NCI-H187 (cell line): ENCODE measurements at regions not wholly inside any gene's neighbourhood (a gene's known extent, or its start where the extent isn't known, plus 50 kb on each side); places are given as distances from the start of the nearest gene placed in this dataset.

ENCODE experiments used
- DNase-seq, 2 experiments: peaks; one replicate each; lab custom pipeline; 2025; lab: John Stamatoyannopoulos, UW

DNA sequence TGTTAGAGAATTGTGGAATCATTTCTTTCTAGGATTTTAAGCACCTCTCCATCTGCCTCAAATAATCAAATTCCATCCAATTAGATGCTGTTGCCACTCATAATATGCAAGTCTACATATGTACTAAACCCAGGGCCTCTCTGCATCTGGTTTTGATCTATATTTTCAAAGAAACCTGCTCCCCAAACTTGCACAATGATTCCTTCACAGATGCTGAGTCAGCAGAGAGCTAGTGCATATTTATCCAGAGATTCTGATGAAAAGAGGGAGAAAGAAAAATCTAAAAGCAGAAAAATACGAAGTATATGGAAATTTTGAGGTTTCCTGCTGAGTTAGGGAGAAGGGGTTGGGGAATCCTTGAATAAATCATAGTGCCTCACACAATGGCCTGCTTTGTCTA, 235.1 kb upstream of the RBFOX1 start:
- no peak for DNase-seq

DNA sequence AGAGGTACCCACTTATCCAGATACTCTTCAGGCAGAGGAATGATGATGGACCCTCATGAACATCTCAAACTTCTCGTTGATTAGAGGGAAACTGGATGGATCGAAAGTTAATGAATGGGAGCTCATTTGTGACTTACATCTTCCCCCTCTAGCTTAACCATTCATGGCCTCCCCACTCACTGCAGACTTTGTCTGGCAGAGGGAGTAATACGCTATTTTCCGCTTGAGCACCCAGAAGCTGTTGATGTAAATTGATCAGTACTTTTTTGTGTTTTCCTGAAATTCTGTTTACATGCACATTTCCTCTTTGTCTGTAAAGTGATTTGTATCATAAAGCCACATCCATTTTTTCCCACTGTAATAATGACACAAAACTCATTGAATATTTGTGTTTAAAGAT, 239.1 kb upstream of the RBFOX1 start:
- DNase-seq, result no peak

DNA sequence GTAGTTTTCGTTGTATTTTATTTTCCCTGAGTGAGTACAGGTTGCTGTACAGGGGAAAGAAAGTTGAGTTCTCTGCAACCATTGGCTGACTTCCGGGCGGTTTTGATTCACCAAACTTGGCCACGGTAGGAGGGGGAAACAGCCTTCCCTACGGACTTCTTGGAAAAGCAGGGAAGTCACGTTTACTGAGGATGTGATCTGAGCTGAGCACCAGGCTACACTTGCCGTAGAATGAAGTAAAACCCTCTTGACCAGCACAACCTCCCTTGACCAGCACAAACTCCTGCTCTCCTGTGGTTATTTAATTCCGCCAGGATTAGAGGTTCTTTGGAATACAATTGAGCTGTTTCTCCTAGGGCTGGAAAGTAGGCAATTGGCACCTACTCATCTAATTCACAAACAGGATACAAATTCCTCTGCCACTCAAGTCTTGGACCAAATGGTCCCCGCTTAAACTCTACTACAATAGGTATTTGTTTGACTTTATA, 242.0 kb upstream of the RBFOX1 start:
- no peak for DNase-seq

DNA sequence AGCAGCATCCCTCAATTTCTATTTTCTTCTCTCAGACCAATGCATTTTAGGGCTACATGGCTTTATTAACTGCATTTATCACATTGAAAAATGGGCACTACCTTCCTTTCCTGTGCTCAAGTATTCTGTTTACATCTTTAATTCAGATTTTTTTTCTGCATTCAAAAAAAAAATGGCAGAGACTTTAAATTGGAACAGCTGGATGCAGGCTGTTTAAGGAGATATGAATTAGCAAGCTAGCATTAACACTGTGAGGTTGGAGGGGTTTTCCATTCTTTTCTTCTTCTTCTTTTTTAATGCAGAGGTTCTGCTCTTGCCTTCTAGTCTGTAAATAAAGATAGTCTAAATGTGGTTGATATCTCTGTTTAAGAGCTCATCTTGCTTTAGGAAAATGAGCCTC, 242.9 kb upstream of the RBFOX1 start:
- DNase-seq, result no peak

DNA sequence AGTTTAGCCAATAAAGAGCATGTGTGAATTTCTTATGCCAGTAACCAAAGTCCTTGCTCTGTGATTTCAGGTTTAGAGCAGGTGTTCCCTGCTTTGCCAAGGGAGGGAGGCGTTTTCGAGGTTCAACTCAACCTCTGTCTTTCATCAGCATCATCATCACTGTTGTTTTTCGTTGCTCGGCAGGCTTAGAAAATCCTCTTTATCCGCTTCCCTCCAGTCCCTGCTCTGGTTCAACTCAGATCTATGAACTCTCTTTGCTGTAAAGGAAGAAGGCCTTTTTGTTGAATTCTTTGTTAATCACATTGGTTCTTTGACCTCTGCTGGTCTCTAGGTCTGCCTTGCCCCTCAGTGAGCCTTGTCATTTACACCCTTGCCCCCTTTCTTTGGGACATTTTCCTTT, 243.9 kb upstream of the RBFOX1 start:
- no peak for DNase-seq

DNA sequence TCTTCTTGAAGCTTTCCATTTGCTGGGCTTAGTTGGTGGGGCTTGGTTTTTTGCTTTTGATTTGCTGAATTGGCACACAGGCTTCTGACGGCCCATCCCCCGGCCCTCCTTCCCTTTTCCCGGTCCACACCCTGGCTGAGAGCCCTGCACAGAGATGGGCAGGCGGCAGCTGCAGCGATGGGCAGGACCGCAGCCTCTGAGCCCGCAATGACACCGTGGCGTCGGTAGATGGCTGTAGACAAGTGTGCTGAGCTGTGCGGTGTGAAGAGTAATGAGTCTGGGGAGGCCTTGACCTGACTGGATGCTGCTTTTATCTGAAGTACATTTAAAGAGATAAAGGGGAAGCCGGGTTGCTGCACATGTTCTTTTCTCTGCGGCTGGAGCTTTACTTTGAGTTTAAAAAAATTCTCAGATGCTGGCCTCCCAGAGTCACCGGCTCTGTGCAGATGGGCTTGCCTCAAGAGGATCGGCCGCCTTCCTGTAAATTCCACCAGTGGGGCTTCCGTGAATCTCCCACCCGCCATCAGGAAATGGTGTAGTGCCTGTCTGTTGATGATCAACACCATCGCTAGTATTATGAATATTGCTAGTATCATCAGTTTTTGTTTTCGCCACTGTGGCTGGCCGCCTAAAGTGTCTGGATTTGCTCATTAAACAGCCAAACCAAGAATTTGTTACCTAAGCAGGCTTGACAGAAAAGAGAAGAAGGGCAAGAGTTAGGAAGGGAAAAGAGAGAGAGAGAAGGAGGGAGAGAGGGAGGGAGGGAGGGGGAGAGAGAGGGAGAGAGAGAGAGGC, 245.6 kb upstream of the RBFOX1 start:
- DNase-seq, result peak in 1 of 2 experiments; percentile 4

DNA sequence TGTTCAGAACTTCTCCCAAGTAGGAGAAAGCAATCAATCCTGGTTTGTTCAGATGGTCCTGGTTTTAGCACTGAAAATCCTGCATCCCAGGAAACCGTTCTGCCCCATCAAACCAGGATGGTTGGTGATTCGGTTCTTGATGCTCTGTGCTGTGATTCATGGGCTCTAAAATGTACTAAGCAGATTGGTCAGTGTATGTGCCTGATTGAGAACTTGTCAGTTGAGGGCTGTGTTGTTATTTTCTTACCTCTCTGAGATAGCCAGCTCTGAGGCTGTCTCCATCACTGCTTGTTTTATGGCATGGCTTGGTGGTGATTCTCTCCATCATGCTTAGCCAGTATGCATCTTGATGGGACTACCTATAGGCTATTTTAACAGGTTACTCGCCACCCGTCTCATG, 246.9 kb upstream of the RBFOX1 start:
- DNase-seq, result no peak

DNA sequence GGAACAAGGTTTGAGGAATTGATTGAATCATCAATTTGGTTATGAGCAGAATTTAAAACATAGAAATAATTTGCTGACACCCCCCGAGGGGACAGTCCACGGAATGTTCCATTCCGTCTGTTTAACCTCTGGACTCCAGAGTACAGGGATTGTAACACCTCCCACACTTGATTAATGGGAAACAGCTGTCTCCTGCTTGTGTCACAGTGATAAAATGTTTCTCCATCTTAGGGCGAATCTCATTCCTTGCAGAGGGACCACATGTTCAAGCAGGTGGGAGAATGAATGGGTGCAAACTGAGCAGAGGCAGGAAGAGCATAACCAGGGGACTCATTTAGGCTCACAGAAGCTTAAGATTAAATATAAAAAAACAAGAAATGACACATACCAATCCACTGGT, 249.5 kb upstream of the RBFOX1 start:
- DNase-seq, result no peak

DNA sequence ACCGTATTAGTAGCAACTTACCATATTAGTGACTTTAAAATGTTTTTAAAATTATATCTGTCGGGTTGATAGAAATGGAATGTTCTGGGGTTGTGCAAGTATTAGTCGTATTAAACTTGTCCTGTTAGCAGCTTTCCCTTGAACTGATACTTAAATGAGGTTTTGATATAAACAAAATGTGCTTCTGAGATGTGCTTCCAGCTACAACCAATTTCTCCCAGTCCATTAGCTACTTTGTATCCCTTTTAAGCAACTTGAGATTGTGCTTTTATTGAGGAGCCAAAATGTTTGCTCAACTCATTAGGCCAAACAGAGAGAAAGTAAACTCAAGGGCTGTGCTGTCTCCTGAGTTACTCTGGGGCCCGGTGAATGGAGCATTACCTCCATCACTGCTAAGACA, 255.0 kb upstream of the RBFOX1 start:
- DNase-seq, result no peak

DNA sequence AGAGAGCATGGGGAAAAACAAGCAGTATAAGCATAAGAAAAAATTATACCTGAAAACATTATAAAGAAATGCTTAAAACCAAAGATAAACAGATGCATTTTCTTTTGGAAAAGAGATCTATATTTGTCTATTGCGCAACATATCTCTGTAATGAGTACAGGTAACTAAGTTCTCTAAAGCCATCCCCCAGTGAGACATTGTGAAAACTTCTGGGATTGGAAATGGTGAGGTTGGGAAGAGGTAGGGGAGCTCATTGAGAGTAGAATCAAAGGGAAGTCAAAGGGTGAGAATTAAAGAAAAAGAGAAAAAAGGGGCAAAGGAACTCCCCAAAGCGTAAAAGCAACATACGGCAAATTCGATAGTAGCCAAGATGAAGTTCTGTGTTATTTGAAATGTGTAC, 257.9 kb upstream of the RBFOX1 start:
- no peak for DNase-seq

DNA sequence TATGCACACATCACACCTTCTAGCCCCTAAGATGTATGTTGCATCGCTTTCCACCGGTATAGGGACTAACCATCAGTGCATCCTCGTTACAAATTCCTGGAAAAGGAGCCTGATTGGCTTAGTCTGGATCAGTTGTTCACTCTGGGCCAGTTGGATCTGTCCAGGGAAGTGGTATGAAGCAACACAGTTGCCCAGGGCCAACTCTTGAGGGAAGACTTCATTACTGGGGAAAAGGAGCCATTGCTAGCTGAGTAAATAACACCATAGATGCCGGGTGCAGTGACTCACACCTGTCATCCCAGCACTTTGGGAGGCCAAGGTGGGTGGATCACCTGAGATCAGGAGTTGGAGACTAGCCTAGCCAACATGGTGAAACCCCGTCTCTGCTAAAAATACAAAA, 275.2 kb upstream of the RBFOX1 start:
- no peak for DNase-seq

DNA sequence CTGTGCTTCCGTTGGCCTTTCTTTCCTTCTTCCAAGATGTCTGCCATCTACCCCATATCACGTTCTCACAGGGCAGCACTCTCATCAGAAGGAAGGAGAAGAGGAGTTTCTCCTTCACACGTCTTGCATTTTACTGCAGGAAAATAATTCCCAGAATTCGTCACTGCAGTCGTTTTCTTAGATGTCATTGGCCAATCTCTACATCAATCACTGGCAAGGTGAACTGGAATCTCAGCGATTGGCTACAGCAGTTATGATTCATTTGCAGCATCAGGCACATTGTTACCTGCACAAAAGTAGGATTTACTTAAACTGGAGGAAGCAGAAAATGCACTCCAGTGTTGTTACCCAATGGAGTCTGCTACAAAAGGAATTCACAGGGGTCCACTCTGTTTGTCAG, 277.2 kb upstream of the RBFOX1 start:
- DNase-seq, result no peak

DNA sequence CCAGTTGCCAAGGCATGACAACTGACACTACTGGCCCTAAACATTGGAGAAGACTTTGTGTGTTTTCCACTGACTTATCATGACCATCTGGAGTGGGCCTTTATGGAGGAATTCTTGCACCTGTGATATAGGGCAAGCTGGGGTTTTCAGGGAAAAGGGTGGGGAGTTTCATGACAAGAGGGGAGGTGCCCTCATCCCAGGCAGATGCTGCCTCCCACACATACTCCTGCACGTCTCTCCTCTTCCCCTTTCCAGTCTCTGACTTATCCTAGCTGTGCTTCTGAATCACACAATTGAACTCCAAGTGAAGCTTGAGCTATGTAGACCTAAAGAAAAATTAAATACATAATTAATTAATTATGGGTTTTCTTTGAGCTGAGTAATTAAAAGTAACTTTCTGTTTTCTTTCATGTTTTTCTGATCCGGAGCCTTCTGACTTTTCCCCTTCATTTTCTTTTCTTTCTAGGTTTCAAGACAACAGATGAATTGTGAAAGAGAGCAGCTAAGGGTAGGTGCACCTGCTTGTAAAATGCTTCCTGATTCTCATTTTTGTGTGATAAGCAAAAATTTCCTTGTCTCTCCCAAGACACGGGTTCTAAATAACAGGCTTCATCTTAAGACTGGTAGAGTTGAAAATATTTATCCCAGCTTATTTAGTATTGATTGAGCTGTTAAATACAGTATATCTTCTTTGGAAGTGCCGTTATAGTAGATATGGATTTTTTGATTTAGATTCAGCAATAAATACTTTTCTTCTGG, 280.9 kb upstream of the RBFOX1 start:
- DNase-seq, result no peak

DNA sequence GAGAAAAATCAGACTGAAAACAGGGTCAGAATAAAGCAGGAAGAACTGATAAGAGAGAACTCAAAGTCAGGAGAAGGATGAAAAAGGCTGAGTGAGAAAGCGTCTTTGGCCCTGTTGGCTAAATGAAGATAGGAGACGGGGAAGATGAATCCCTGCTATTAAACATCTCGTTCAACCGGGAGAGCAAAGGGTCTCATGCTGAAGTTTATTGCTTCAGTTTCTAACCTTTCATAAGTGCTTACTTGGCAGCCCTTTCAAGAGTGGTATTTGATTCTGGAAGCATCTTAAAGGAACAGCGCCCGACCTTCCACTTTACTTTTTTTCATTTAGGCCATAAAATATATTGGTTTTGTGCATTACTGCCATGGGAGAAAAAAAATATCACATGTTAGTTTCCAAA, 288.3 kb upstream of the RBFOX1 start:
- no peak for DNase-seq

DNA sequence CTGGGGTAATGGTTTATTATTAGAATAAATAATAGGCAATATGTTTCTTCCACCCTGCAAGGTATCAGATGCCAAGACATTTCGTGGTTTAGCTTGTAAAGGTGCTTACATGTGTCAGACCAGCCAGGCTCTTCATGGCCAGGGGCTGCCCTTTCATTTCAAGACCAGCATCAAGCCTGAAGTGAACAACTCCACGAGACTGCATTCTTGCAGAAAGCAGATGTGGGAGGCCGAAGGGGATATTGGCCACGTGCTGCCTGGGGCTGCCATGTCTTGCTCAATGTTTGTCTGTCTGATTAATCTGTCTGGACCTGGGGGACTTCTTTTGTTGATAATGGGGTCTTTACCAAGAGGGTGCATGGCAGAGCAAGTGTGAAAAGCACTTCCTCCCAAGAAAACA, 294.2 kb upstream of the RBFOX1 start:
- DNase-seq, result no peak

DNA sequence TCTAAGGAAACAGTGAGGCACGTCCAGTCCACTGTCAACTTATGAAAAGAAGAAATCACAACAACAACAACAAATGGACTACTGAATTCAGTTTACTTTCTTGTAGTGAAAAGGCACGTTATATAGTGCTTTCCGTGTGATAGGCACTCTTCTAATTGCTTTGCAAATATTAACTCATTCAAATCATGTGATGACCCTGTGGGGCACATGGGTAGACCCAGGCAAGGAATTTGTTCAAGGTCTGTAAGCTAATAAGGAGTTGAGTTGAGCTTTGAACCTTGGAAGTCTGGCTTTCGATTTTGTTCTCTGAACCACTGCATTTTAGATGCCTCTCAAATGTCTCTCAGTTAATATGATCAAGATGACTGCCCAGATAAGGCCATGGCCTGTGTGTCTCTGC, 295.1 kb upstream of the RBFOX1 start:
- no peak for DNase-seq

DNA sequence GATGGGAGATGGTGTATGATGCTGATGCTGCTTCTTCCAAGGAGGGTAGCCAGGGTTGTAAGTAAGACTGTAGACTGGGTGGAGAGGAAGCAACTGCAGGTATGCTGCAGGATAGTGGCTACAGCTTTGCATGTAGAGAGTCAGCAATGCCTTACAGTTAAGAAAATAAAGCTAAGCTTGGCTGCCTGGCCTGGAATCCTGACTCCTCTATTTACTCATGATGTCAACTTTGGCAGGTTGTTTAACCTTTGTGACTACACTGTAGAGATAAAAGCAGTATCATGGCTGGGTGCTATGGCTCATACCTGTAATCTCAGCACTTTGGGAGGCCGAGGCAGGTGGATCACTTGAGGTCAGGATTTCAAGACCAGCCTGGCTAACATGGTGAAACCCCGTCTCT, 301.6 kb upstream of the RBFOX1 start:
- DNase-seq, result no peak

DNA sequence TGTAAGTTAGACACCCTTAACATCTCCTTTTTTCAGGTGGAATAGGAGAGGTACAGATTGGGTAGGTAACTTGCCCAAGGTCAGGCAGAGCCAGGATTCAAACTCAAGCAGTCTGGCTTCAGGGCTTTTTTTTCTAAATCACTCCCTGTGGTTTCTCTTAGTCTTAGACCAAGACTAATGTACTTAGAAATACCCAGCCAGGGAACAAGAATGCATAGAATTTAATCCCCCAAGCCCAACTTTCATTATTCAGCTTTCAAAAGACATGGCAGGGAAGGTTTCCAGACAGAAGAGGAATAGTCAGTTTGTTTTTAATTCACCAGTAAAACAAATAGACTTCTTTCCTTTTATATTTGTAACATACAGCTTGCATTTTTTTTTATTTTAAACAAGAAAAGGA, 305.2 kb upstream of the RBFOX1 start:
- DNase-seq, result no peak

DNA sequence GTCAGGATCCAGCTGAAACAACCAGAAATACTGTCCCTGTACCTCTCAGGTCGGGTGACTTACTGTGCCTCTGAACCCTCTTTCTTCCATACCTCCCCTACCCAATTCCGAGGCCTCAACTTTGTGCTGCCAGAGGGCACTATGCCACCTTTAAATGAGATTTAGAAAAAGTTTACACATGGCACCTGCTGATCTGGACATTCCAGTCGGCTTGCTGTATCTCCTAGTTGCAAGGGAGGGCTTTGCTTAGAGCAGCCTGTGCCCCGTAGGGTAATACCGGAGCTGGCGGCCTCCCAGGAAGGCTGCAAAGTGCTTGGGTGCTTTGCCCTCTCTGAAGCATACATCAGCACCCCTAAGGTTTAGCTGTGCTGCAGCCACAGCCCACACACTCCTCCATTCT, 306.0 kb upstream of the RBFOX1 start:
- DNase-seq, result no peak

DNA sequence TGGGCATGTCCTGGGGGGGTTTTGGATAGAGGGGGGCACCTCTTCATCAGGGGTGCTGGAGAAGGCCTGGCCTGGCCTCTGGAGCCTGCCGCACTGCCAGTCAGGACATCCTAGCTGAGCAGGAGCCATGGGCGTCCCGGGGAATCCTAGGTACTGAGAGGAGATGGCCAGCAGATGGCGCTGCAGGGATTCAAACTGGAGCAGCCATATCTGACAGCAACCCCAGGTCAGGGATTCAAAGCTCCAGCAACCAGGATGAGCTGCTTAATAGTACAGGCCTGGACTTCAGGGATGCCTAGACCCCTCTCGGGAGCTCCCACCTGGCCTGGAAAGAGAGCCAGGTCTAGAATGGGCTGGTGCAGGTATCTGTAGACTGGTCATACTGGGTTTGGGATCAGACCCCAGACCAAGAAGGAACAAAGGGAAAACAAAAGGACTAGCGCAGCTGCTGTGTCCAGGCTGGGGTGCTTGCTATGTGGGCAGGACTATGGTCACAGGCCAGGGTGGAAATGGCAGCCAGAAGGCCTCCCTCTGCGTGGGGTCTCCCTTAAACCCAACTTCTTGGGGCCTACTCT, 306.9 kb upstream of the RBFOX1 start:
- DNase-seq, result peak; percentile 13 to 59

DNA sequence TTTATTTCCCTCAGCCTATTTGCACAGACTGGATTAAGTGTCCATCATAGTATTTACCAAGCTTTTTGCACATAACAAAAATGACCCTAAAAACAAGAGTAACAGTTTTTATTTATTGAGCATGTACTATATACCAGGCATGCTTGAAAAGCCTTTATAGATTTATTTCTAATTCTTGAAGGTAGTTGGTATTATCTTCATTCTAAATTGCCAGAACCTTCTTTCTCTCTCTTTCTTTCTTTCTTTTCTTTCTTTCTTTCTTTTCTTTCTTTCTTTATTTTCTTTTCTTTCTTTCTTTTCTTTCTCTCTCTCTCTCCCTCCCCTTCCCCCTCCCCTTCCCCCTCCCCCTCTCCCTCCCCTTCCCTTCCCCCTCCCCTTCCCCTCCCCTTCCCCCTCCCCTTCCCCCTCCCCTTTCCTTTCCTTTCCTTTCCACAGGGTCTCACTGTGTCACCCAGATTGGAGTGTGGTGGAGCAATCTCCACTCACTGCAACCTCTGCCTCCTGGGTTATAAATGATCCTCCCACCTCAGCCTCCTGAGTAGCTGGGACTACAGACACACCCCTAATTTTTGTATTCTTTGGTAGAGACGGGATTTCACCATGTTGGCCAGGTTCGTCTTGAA, 310.9 kb upstream of the RBFOX1 start:
- no peak for DNase-seq

DNA sequence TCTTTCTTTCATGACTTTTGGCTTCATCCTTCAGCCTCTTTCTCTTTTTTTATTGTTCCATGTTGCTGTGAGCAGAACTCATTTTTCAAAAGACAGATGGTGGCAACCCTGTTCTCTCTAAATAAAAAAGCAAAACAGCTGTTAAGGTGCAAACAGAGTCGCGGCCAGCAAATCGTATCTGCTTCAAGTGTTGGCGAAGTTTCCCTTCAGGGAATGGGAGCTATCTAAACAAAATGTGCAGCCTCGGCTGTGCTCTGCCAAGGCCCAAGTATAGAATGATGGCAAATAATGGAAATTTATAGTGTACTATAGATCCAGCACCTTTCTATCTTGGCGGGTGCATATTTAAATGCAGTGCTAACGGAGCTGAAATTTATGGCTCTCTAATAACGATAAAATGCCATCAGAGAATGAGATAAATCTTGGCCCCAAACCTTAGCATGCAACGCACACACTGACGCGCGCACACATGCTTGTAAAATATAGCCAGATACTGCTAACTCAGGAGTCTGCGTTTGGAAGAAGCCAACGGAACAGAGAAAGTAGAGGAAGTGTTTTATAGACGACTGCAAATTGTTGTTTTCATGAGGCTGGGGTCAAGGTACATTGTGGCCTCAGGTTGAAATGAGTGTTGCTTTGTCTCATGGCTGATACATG, 315.5 kb upstream of the RBFOX1 start:
- DNase-seq, result no peak
